Breast epithelium (tissue), 4 donors: ENCODE measurements at regions not wholly inside any gene's neighbourhood (a gene's known extent, or its start where the extent isn't known, plus 50 kb on each side); places are given as distances from the start of the nearest gene placed in this dataset.

Source experiments
- DNase-seq, 2 donors: peaks; one replicate each; pipeline ENCODE4 v3.0.0-alpha.2; 2019; ENCODE audit warnings: low spot score in 2 of 2
- H3K27ac ChIP-seq, 2 donors: fragments of 200-600 bp; sonication (generic) in 1 of 2; one replicate each; pipeline ENCODE4 v1.5.1; 2016 to 2019; ENCODE audit warnings: mild to moderate bottlenecking in 1 of 2
- H3K27me3 ChIP-seq, 2 donors: fragments of 200-600 bp; sonication (generic) in 1 of 2; one replicate each; pipeline versions ENCODE4 v1.5.1 to v1.6.0; 2017 to 2019; ENCODE audit warnings: control low read depth in 1 of 2, mild to moderate bottlenecking in 1 of 2
- H3K36me3 ChIP-seq: fragments of 200-600 bp; one replicate; pipeline ENCODE4 v1.5.1; 2019
- H3K4me1 ChIP-seq, 2 donors: fragments of 200-600 bp; sonication (generic); one replicate each; pipeline ENCODE4 v1.5.1; 2016 to 2019; ENCODE audit warnings: control low read depth in 1 of 2
- H3K4me3 ChIP-seq, 3 donors: fragments of 200-600 bp; sonication (generic); 1 replicate in 2 of 3; 2 replicates in 1 of 3; pipeline ENCODE4 v1.5.1; 2016 to 2019; ENCODE audit warnings: mild to moderate bottlenecking in 3 of 3, moderate library complexity in 2 of 3
- H3K9me3 ChIP-seq, 2 donors: fragments of 200-600 bp; sonication (generic) in 1 of 2; one replicate each; pipeline ENCODE4 v1.5.1; 2016 to 2019; ENCODE audit warnings: control low read depth in 1 of 2
- POLR2A ChIP-seq: fragments of 450-650 bp; IDR thresholded peaks from one replicate; pipeline ENCODE4 v1.6.1; 2016; ENCODE audit warnings: antibody characterized with exemption, mild to moderate bottlenecking, moderate library complexity
- POLR2AphosphoS5 ChIP-seq, 3 donors: sonication (generic); formaldehyde crosslinking; IDR thresholded peaks; one replicate each; pipeline ENCODE4 v1.6.1; 2017; ENCODE audit warnings: antibody characterized with exemption in 3 of 3
- intact Hi-C: fragments of 100-400 bp; cut with DNase I; formaldehyde crosslinking; loops from one replicate; pipeline ENCODE4 v1.15.1; 2023; ENCODE audit warnings: low total_unique reads
- TF ChIP-seq, protein P1 (sequence below), 3 donors: fragments of 450-650 bp; IDR thresholded peaks; one replicate each; pipeline ENCODE4 v1.5.1; 2016 to 2017; ENCODE audit warnings: antibody characterized with exemption in 3 of 3, mild to moderate bottlenecking in 3 of 3, moderate library complexity in 3 of 3

- Histone ChIP-seq H3K27ac (no peak overlapping the region), H3K27me3 (no peaks in the 10 kb centered on the region), H3K9me3 (no peaks in the 10 kb centered on the region), H3K36me3 (no peaks in the 10 kb centered on the region), H3K4me1 (no peaks in the 10 kb centered on the region), H3K4me3 (no peak overlapping the region)
- intact Hi-C loops = no loop called here
- TF ChIP-seq, protein P1, sequence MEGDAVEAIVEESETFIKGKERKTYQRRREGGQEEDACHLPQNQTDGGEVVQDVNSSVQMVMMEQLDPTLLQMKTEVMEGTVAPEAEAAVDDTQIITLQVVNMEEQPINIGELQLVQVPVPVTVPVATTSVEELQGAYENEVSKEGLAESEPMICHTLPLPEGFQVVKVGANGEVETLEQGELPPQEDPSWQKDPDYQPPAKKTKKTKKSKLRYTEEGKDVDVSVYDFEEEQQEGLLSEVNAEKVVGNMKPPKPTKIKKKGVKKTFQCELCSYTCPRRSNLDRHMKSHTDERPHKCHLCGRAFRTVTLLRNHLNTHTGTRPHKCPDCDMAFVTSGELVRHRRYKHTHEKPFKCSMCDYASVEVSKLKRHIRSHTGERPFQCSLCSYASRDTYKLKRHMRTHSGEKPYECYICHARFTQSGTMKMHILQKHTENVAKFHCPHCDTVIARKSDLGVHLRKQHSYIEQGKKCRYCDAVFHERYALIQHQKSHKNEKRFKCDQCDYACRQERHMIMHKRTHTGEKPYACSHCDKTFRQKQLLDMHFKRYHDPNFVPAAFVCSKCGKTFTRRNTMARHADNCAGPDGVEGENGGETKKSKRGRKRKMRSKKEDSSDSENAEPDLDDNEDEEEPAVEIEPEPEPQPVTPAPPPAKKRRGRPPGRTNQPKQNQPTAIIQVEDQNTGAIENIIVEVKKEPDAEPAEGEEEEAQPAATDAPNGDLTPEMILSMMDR (IDR thresholded peaks at IDR 0.05) = no peak
- TF ChIP-seq POLR2AphosphoS5 (IDR thresholded peaks at IDR 0.05) (no peak), POLR2A (no peak)
- DNase-seq = no peak
These were observed 297.3 kb upstream of the ADAMTS9 start for GRCh38 chr3:64985072-64985471.

DNA sequence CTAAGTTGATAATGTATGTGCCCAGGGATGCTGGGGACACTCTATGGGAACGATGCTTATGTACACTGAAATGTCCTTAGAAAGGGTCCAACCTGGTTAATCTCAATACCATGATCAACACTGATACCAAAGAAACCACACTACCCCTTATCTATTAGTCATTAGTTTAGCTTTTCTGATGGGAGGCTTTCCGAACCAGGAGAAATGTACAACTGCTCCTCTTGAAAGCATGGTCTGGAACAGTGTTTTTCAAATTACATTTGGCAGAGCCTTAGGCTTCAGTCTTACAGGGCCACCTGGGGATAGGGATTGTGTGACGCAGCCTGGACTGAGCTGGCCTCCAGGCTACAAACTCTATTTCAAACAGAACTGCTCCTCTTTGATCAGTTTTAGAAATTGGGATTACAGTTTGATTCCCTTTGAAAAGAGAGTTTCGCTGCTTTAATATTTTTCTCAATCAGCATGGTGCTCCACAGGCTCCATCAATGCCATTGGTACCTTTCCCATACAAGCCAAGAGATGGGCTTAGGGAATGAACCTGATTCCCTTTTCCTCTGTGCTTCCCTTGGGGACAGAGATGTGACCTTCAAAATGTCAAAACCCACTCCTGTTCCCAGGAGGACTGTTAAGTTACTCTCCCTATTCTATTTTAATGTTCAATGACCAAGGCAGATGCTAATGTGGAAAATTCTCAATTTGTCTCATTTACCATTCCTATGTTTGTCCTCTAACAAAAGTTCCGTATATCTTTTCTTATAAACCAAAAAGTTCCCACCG, 296.0 kb upstream of the ADAMTS9 start:
- no peak overlapping the region for H3K4me3 ChIP-seq
- H3K27ac ChIP-seq = no peak overlapping the region
- no peaks in the 10 kb centered on the region for H3K27me3 ChIP-seq
- no peaks in the 10 kb centered on the region for H3K4me1 ChIP-seq
- intact Hi-C loops = no loop called here
- H3K36me3 ChIP-seq = no peaks in the 10 kb centered on the region
- TF ChIP-seq, protein P1 (IDR thresholded peaks at IDR 0.05) = no peak
- TF ChIP-seq POLR2AphosphoS5 (IDR thresholded peaks at IDR 0.05) (no peak), POLR2A (no peak)
- DNase-seq = no peak
- no peaks in the 10 kb centered on the region for H3K9me3 ChIP-seq

DNA sequence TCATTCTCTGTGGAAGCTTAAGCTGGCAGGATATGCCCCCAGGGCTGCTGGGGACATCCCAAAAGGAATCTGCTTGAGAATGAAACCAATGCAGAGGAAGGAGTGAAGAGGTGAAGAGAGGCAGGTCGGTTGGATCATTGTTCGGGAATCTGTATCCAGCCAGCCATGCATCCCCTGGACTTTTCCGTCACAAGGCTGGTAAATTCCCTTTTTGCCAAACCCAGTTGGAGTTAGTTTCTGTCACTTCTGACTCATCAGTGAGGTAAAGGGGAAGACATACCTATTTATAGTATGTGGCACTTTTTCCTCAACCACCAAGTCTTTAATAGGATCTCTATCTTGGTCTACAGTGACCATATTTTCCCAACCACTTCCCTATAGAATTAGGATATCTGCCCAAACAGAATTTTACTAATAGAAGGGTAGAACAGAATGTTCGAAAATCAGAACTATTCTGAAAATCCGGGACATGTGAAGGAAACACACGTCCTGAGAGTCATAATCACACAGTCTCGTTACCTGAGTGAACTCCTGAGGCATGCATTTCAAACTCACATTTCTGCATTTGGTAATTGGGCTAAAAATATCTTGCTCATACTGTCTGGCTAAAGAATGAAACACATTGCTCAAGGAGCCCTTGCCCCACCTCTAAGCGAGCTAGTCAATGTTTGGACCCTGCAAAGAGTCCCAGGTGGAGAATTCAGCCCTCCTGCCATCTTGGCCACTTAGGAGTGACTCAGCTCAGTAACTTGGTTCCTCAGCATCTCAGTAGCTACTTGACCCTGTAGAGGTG, 289.7 kb upstream of the ADAMTS9 start:
- Histone ChIP-seq H3K36me3 (no peaks in the 10 kb centered on the region), H3K4me1 (no peaks in the 10 kb centered on the region), H3K27ac (peak overlapping the region in 1 of 2 donors; percentile 38), H3K9me3 (no peaks in the 10 kb centered on the region), H3K27me3 (no peaks in the 10 kb centered on the region), H3K4me3 (peak overlapping the region in 1 of 3 donors; percentile 15)
- no peak for DNase-seq
- intact Hi-C loops = no loop called here
- TF ChIP-seq, protein P1 (IDR thresholded peaks at IDR 0.05) = no peak

DNA sequence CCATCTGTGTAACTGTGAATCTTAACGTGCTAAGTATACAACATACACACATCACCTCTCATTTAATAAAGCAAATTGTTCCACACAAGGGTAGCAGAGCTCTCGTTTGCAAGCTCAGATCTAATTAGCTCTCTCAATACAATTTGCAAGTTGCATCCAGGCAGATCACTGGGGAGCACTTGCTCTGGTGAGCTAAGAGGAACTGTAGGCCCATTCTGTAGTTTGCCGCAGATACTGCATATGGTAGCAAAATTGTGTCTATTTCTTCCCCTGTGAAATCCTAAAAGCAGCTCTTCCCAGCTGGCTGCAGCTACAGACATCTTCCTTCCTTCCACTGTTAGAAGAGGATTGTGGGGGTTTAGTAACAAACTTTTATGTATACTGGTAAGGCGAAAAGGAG, 288.7 kb upstream of the ADAMTS9 start:
- intact Hi-C loops = no loop called here
- no peaks in the 10 kb centered on the region for H3K36me3 ChIP-seq
- H3K4me3 ChIP-seq = no peak overlapping the region
- no peak for DNase-seq
- H3K27ac ChIP-seq = no peak overlapping the region
- H3K4me1 ChIP-seq = no peaks in the 10 kb centered on the region
- TF ChIP-seq POLR2AphosphoS5 (IDR thresholded peaks at IDR 0.05) (no peak), POLR2A (no peak)
- TF ChIP-seq, protein P1 (IDR thresholded peaks at IDR 0.05) = no peak
- no peaks in the 10 kb centered on the region for H3K27me3 ChIP-seq
- no peaks in the 10 kb centered on the region for H3K9me3 ChIP-seq

GRCh38 chr3:64975147-64975546, 287.3 kb upstream of the ADAMTS9 start:
- Histone ChIP-seq H3K9me3 (no peaks in the 10 kb centered on the region), H3K27ac (no peak overlapping the region), H3K27me3 (no peaks in the 10 kb centered on the region), H3K36me3 (no peaks in the 10 kb centered on the region), H3K4me3 (no peak overlapping the region), H3K4me1 (no peaks in the 10 kb centered on the region)
- peak in 1 of 2 donors; percentile 62 for DNase-seq
- intact Hi-C loops = no loop called here
- TF ChIP-seq, protein P1 (IDR thresholded peaks at IDR 0.05) = no peak
- TF ChIP-seq POLR2AphosphoS5 (IDR thresholded peaks at IDR 0.05) (no peak), POLR2A (no peak)
